AG09309 (cell line): ENCODE measurements at regions not wholly inside any gene's neighbourhood (a gene's known extent, or its start where the extent isn't known, plus 50 kb on each side); places are given as distances from the start of the nearest gene placed in this dataset.

ENCODE experiments used
- DNase-seq: peaks from one replicate; pipeline ENCODE4 v3.0.0-alpha.2; 2010; ENCODE audit warnings: low read depth
- H3K4me3 ChIP-seq: 2 replicates; pipeline ENCODE4 v1.5.1; 2011; ENCODE audit warnings: mild to moderate bottlenecking, low read depth, low read length, moderate library complexity; ENCODE audit not compliant: control insufficient read depth
- CTCF ChIP-seq: IDR thresholded peaks from 2 replicates; pipeline ENCODE4 v1.5.1; 2011; ENCODE audit warnings: mild to moderate bottlenecking, low read depth, low read length, inconsistent platforms; ENCODE audit not compliant: insufficient read depth, control insufficient read depth; ENCODE audit errors: missing control alignments

DNA sequence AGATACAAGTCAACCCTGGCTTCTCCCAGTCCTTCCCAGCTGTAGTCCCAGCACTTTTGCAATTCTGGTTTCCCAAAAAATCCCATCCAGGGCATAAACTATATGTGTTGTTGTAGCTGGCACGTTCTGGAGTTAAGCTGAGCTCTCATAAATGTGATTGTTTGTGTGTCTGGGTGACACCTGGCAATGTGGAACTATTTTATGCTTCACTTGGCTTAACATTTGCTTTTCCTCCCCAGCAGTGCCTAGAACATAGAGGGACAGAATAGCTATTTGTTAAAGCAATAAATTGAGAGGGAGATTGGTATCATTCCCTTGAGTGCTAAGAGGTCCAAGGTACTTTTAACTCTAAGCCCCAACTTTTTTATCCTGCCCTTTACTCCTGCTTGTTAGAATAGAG, 575.9 kb upstream of the NOX3 start:
- no peak for DNase-seq
- no peak overlapping the region for H3K4me3 ChIP-seq
- TF ChIP-seq CTCF: no peak

- no peak overlapping the region for H3K4me3 ChIP-seq
- DNase-seq: no peak
- TF ChIP-seq CTCF: no peak
Measured at GRCh38 chr6:156030053-156030452, 574.4 kb upstream of the NOX3 start.

DNA sequence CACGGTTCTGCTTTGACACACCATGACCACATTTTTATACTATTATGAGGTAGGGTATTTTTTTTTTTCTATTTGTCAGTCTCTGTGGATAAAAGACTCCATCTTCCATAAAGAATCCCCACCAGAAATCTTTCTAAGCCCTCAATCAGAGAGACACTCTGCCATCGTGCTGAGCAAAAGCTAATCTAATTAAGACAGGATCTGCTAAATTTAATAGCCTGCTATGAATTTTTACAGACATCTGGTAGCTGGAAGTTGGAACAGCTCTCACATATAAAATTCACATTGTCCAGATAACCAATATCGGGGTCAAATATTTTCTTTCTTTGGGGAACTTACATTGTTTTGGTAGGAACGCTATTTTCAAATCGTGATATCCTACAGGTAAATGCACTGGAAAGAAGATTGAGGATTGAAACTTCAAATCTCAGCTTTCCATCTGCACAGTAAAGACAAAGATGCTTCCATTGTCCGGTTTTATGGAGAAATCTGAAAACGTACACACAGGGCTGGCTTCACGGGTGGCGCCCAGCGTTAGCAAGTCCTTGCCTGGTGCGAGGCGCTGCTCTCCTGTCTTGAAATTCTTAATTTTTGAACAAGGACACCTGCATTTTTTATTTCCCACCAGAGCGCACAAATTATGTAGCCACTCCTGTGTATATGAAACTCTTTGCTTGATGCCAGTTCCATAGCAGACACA, 573.8 kb upstream of the NOX3 start:
- no peak overlapping the region for H3K4me3 ChIP-seq
- DNase-seq: no peak
- TF ChIP-seq CTCF: no peak

GRCh38 chr6:156028335-156029131, 572.9 kb upstream of the NOX3 start:
- no peak for DNase-seq
- H3K4me3 ChIP-seq: no peak overlapping the region; the same call in 1 of the 2 replicates
- no peak for TF ChIP-seq CTCF

- no peak for DNase-seq
- TF ChIP-seq CTCF: no peak
- no peak overlapping the region for H3K4me3 ChIP-seq
Measured at GRCh38 chr6:156027248-156027626, 571.6 kb upstream of the NOX3 start.

DNA sequence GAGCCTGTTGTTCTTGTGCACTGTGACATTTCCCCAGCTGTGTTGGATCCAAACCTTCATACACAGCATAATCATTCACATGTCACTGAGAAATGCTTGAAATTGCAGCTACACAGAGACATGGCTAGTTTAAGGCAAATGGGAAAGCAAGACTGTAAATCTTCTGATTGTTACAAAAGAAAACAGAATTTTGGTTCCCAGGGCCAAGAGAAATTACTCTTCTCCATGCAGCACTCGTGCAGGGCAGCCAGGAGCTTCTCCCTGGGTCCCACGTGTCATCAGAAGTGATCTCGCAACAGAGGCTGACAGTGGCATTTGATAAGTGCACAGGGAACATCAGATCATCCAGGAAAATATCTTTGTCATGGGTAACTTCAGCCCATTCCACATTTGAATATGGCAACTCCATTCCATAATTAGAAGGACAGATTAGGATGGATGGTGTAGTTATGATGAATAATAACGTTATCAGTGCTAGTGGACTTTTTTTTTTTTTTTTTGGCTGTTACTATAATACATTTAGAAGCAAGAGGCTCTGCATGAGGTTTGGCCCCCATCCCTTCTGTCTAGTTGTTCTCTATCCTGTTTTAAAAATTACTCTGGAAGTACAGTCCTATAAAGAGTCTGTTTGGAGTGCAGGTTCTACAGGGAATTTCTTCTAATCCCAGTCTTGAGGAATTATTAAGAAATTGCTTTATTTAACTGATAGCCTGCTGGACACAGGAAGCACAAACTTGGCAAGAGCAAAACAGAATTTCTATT, 571.0 kb upstream of the NOX3 start:
- no peak overlapping the region for H3K4me3 ChIP-seq
- no peak for DNase-seq
- no peak for TF ChIP-seq CTCF
